Mucosa of rectum (tissue), 2 donors: ENCODE measurements at regions not wholly inside any gene's neighbourhood (a gene's known extent, or its start where the extent isn't known, plus 50 kb on each side); places are given as distances from the start of the nearest gene placed in this dataset.
"Not testable (repeated sequence)": the region's sequence is repeated elsewhere in the genome, so short reads cannot be mapped to it uniquely, and the experiment has no call there.

ENCODE experiments used
- H3K27ac ChIP-seq, 2 donors: one replicate each; pipeline ENCODE4 v1.7.0; 2013; ENCODE audit warnings: inconsistent platforms in 2 of 2, low read depth in 2 of 2, low read length in 2 of 2
- H3K27me3 ChIP-seq, 2 donors: one replicate each; pipeline ENCODE4 v1.7.0; 2013; ENCODE audit warnings: low read length in 2 of 2; ENCODE audit not compliant: control insufficient read depth in 2 of 2, insufficient read depth in 2 of 2
- H3K36me3 ChIP-seq, 2 donors: one replicate each; pipeline ENCODE4 v1.7.0; 2013; ENCODE audit warnings: low read length in 2 of 2; ENCODE audit not compliant: control insufficient read depth in 2 of 2, insufficient read depth in 2 of 2
- H3K4me1 ChIP-seq, 2 donors: one replicate each; pipeline ENCODE4 v1.7.0; 2013; ENCODE audit warnings: low read length in 2 of 2, mild to moderate bottlenecking in 1 of 2; ENCODE audit not compliant: control insufficient read depth in 2 of 2, insufficient read depth in 2 of 2
- H3K4me3 ChIP-seq, 2 donors: one replicate each; pipeline ENCODE4 v1.7.0; 2013; ENCODE audit warnings: low read length in 2 of 2
- H3K9ac ChIP-seq, 2 donors: one replicate each; pipeline ENCODE4 v1.7.0; 2013; ENCODE audit warnings: low read length in 2 of 2, low read depth in 1 of 2, mild to moderate bottlenecking in 1 of 2
- H3K9me3 ChIP-seq, 2 donors: one replicate each; pipeline ENCODE4 v1.7.0; 2013; ENCODE audit warnings: low read length in 2 of 2; ENCODE audit not compliant: control insufficient read depth in 2 of 2
- donor health status: healthy.
- donor health status: Normal muscosa, but diverticular disease.

- not testable (repeated sequence) for H3K27ac ChIP-seq, H3K4me1 ChIP-seq, H3K9ac ChIP-seq, H3K4me3 ChIP-seq, H3K36me3 ChIP-seq, H3K9me3 ChIP-seq, H3K27me3 ChIP-seq
Observed at GRCh38 chr2:179385756-179386155, 121.1 kb upstream of the SESTD1 start.

- no peaks in the 10 kb centered on the region for H3K27me3 ChIP-seq
- no peaks in the 10 kb centered on the region for H3K9me3 ChIP-seq
- H3K4me3 ChIP-seq = no peak overlapping the region
- H3K27ac ChIP-seq = no peak overlapping the region
- no peaks in the 10 kb centered on the region for H3K4me1 ChIP-seq
- no peak overlapping the region for H3K9ac ChIP-seq
- no peaks in the 10 kb centered on the region for H3K36me3 ChIP-seq
Observed at GRCh38 chr2:179383975-179384374, 119.3 kb upstream of the SESTD1 start.

GRCh38 chr2:179377296-179377695, 112.7 kb upstream of the SESTD1 start:
- Histone ChIP-seq H3K9me3 (no peaks in the 10 kb centered on the region), H3K27me3 (no peaks in the 10 kb centered on the region), H3K4me3 (no peak overlapping the region), H3K36me3 (no peaks in the 10 kb centered on the region), H3K27ac (no peak overlapping the region), H3K4me1 (no peaks in the 10 kb centered on the region), H3K9ac (no peak overlapping the region)

- H3K9me3 ChIP-seq = no peaks in the 10 kb centered on the region
- no peak overlapping the region for H3K4me3 ChIP-seq
- H3K27me3 ChIP-seq = no peaks in the 10 kb centered on the region
- no peak overlapping the region for H3K9ac ChIP-seq
- H3K4me1 ChIP-seq = no peaks in the 10 kb centered on the region
- H3K27ac ChIP-seq = no peak overlapping the region
- H3K36me3 ChIP-seq = no peaks in the 10 kb centered on the region
Observed at GRCh38 chr2:179376881-179377280, 112.2 kb upstream of the SESTD1 start.

- Histone ChIP-seq H3K4me3 (no peak overlapping the region), H3K4me1 (no peaks in the 10 kb centered on the region), H3K36me3 (no peaks in the 10 kb centered on the region), H3K9me3 (no peaks in the 10 kb centered on the region), H3K27ac (no peak overlapping the region), H3K27me3 (no peaks in the 10 kb centered on the region), H3K9ac (no peak overlapping the region)
Observed at GRCh38 chr2:179373816-179374215, 109.2 kb upstream of the SESTD1 start.

- H3K4me1 ChIP-seq, H3K9ac ChIP-seq, H3K9me3 ChIP-seq: not testable (repeated sequence)
Observed at GRCh38 chr2:179365561-179365960, 100.9 kb upstream of the SESTD1 start.

GRCh38 chr2:179355881-179356280, 91.2 kb upstream of the SESTD1 start:
- Histone ChIP-seq H3K27me3 (no peaks in the 10 kb centered on the region), H3K4me1 (no peaks in the 10 kb centered on the region), H3K9me3 (no peaks in the 10 kb centered on the region), H3K27ac (no peak overlapping the region), H3K36me3 (no peaks in the 10 kb centered on the region), H3K4me3 (no peak overlapping the region), H3K9ac (no peak overlapping the region)

More at GRCh38 chr2:179365561-179365960, 100.9 kb upstream of the SESTD1 start:
- H3K27ac ChIP-seq, H3K27me3 ChIP-seq, H3K36me3 ChIP-seq, H3K4me3 ChIP-seq: not testable (repeated sequence)

- Histone ChIP-seq H3K9me3 (no peaks in the 10 kb centered on the region), H3K27me3 (no peaks in the 10 kb centered on the region), H3K4me3 (no peak overlapping the region), H3K9ac (no peak overlapping the region), H3K36me3 (no peaks in the 10 kb centered on the region), H3K4me1 (no peaks in the 10 kb centered on the region), H3K27ac (no peak overlapping the region)
Observed at GRCh38 chr2:179354739-179355537, 90.3 kb upstream of the SESTD1 start.

- Histone ChIP-seq H3K4me3 (no peak overlapping the region), H3K9ac (no peak overlapping the region), H3K27ac (no peak overlapping the region), H3K27me3 (no peaks in the 10 kb centered on the region), H3K36me3 (no peaks in the 10 kb centered on the region), H3K9me3 (no peaks in the 10 kb centered on the region), H3K4me1 (no peaks in the 10 kb centered on the region)
Observed at GRCh38 chr2:179354296-179354695, 89.7 kb upstream of the SESTD1 start.

- H3K36me3 ChIP-seq = no peaks in the 10 kb centered on the region
- no peak overlapping the region for H3K9ac ChIP-seq
- no peaks in the 10 kb centered on the region for H3K4me1 ChIP-seq
- H3K9me3 ChIP-seq = no peaks in the 10 kb centered on the region
- H3K4me3 ChIP-seq = no peak overlapping the region
- H3K27me3 ChIP-seq = no peaks in the 10 kb centered on the region
- no peak overlapping the region for H3K27ac ChIP-seq
Observed at GRCh38 chr2:179352181-179352580, 87.5 kb upstream of the SESTD1 start.
